SK-N-SH treated with all-trans-retinoic acid at 6 μM for 48 hours (cell line): ENCODE measurements at regions not wholly inside any gene's neighbourhood (a gene's known extent, or its start where the extent isn't known, plus 50 kb on each side); places are given as distances from the start of the nearest gene placed in this dataset.
"Not testable (repeated sequence)": the region's sequence is repeated elsewhere in the genome, so short reads cannot be mapped to it uniquely, and the experiment has no call there.

Source experiments
- ATAC-seq: fragments of 200-7000 bp; cut with Tn5 transposase; 3 replicates; pipeline ENCODE4 v1.9.1; 2020; ENCODE audit warnings: mild to moderate bottlenecking, moderate library complexity
- ARNTL ChIP-seq: fragments of 450-650 bp; formaldehyde crosslinking; IDR thresholded peaks from 2 replicates; pipeline ENCODE4 v1.5.0; 2020; ENCODE audit warnings: low read depth, mild to moderate bottlenecking, moderate library complexity, borderline replicate concordance
- BACH2 ChIP-seq: fragments of 250-450 bp; sonication (Bioruptor Pico); IDR thresholded peaks from 2 replicates; pipeline ENCODE4 v1.9.0; 2021; ENCODE audit warnings: mild to moderate bottlenecking, borderline replicate concordance
- CREB5 ChIP-seq: fragments of 250-450 bp; sonication (Bioruptor Pico); IDR thresholded peaks from 2 replicates; pipeline ENCODE4 v1.5.1; 2020; ENCODE audit warnings: low read depth, mild to moderate bottlenecking, moderate library complexity
- CSDC2 ChIP-seq: fragments of 250-450 bp; sonication (Bioruptor Pico); IDR thresholded peaks from 2 replicates; pipeline ENCODE4 v1.5.0; 2020; ENCODE audit warnings: mild to moderate bottlenecking, moderate library complexity
- CSRNP3 ChIP-seq: fragments of 250-450 bp; sonication (Bioruptor Pico); IDR thresholded peaks from 2 replicates; pipeline ENCODE4 v1.5.1; 2021; ENCODE audit warnings: mild to moderate bottlenecking, moderate library complexity
- ESRRG ChIP-seq: fragments of 250-450 bp; sonication (Bioruptor Pico); IDR thresholded peaks from 2 replicates; pipeline ENCODE4 v1.6.1; 2021; ENCODE audit warnings: mild to moderate bottlenecking
- GLIS3 ChIP-seq: fragments of 250-450 bp; sonication (Bioruptor Pico); IDR thresholded peaks from 2 replicates; pipeline ENCODE4 v1.5.0; 2020; ENCODE audit warnings: mild to moderate bottlenecking, moderate library complexity
- ISL1 ChIP-seq: fragments of 250-450 bp; sonication (Bioruptor Pico); IDR thresholded peaks from 2 replicates; pipeline ENCODE4 v2.1.2; 2022; ENCODE audit warnings: mild to moderate bottlenecking, moderate library complexity
- OSR1 ChIP-seq: fragments of 250-450 bp; sonication (Bioruptor Pico); IDR thresholded peaks from 2 replicates; pipeline ENCODE4 v1.8.0; 2022; ENCODE audit warnings: moderate library complexity, mild to moderate bottlenecking, inconsistent platforms
- PATZ1 ChIP-seq: fragments of 250-450 bp; sonication (Bioruptor Pico); IDR thresholded peaks from 2 replicates; pipeline ENCODE4 v1.8.0; 2020; ENCODE audit warnings: mild to moderate bottlenecking, moderate library complexity, borderline replicate concordance
- PPARA ChIP-seq: fragments of 250-450 bp; sonication (Bioruptor Pico); IDR thresholded peaks from 2 replicates; pipeline ENCODE4 v1.5.0; 2020; ENCODE audit warnings: mild to moderate bottlenecking, borderline replicate concordance
- RARB ChIP-seq: fragments of 250-450 bp; sonication (Bioruptor Pico); IDR thresholded peaks from 2 replicates; pipeline ENCODE4 v1.8.0; 2021; ENCODE audit warnings: mild to moderate bottlenecking, moderate library complexity
- SNAI2 ChIP-seq: fragments of 250-450 bp; sonication (Bioruptor Pico); IDR thresholded peaks from 2 replicates; pipeline ENCODE4 v1.5.0; 2020; ENCODE audit warnings: mild to moderate bottlenecking, moderate library complexity
- TOX ChIP-seq: fragments of 250-450 bp; sonication (Bioruptor Pico); IDR thresholded peaks from 2 replicates; pipeline ENCODE4 v1.8.0; 2021; ENCODE audit warnings: mild to moderate bottlenecking, moderate library complexity, borderline replicate concordance
- ZC3H10 ChIP-seq: fragments of 250-450 bp; sonication (Bioruptor Pico); IDR thresholded peaks from 2 replicates; pipeline ENCODE4 v1.5.1; 2021; ENCODE audit warnings: mild to moderate bottlenecking, moderate library complexity
- ZFP3 ChIP-seq: fragments of 250-450 bp; sonication (Bioruptor Pico); IDR thresholded peaks from 2 replicates; pipeline ENCODE4 v1.5.0; 2020; ENCODE audit warnings: mild to moderate bottlenecking, moderate library complexity
- ZFP30 ChIP-seq: fragments of 450-650 bp; formaldehyde crosslinking; IDR thresholded peaks from 2 replicates; pipeline ENCODE4 v1.5.0; 2022; ENCODE audit warnings: mild to moderate bottlenecking, moderate library complexity
- ZNF565 ChIP-seq: fragments of 450-650 bp; formaldehyde crosslinking; conservative IDR thresholded peaks from 2 replicates; pipeline ENCODE4 v1.5.0; 2020; ENCODE audit warnings: low read depth, mild to moderate bottlenecking, moderate library complexity
- ZNF70 ChIP-seq: fragments of 450-650 bp; formaldehyde crosslinking; IDR thresholded peaks from 2 replicates; pipeline ENCODE4 v1.5.0; 2020; ENCODE audit warnings: mild to moderate bottlenecking, moderate library complexity
- ZNF8 ChIP-seq: fragments of 450-650 bp; formaldehyde crosslinking; IDR thresholded peaks from 2 replicates; pipeline ENCODE4 v1.5.0; 2020; ENCODE audit warnings: mild to moderate bottlenecking, moderate library complexity

GRCh38 chr17:14575471-14575953 lies 274.6 kb downstream of the HS3ST3B1 start:
- no peak for ATAC-seq
- no peak for TF ChIP-seq ZFP30 (CRISPR knock-in tag)
- TF ChIP-seq ZNF70 (CRISPR knock-in tag) = no peak
- TF ChIP-seq PPARA = no peak
- TF ChIP-seq ARNTL = no peak
- no peak for TF ChIP-seq ISL1 (CRISPR knock-in tag)
- no peak for TF ChIP-seq PATZ1
- TF ChIP-seq CREB5 = no peak
- no peak for TF ChIP-seq RARB (CRISPR knock-in tag)
- TF ChIP-seq CSRNP3 = no peak
- TF ChIP-seq TOX (CRISPR knock-in tag) = no peak
- TF ChIP-seq, all 23 proteins: peak for 0

- ATAC-seq = not testable (repeated sequence)
These were observed 259.4 kb downstream of the HS3ST3B1 start for GRCh38 chr17:14560325-14560724.

GRCh38 chr17:14559264-14560119 lies 258.6 kb downstream of the HS3ST3B1 start:
- no peak for ATAC-seq
- TF ChIP-seq ZNF8 (CRISPR knock-in tag) (no peak), RARB (CRISPR knock-in tag) (no peak), TOX (CRISPR knock-in tag) (no peak), OSR1 (CRISPR knock-in tag) (no peak), ZNF565 (CRISPR knock-in tag) (no peak), PATZ1 (no peak), ARNTL (no peak), ZC3H10 (CRISPR knock-in tag) (no peak), BACH2 (CRISPR knock-in tag) (no peak), ZFP30 (CRISPR knock-in tag) (no peak), SNAI2 (CRISPR knock-in tag) (no peak), ZFP3 (CRISPR knock-in tag) (no peak), GLIS3 (no peak), CREB5 (no peak), ESRRG (CRISPR knock-in tag) (no peak)

- no peak for ATAC-seq
- TF ChIP-seq CSDC2 (CRISPR knock-in tag) (no peak), ZNF70 (CRISPR knock-in tag) (no peak), PATZ1 (no peak), OSR1 (CRISPR knock-in tag) (no peak), CSRNP3 (no peak)
These were observed 256.6 kb downstream of the HS3ST3B1 start for GRCh38 chr17:14557480-14557879.
